Tibial artery (tissue), 4 donors: ENCODE measurements at regions not wholly inside any gene's neighbourhood (a gene's known extent, or its start where the extent isn't known, plus 50 kb on each side); places are given as distances from the start of the nearest gene placed in this dataset.

Source experiments
- DNase-seq, 2 donors: peaks; one replicate each; pipeline ENCODE4 v3.0.0-alpha.2; 2019
- H3K27ac ChIP-seq, 2 donors: fragments of 200-600 bp; sonication (generic) in 1 of 2; 1 replicate in 1 of 2; 2 replicates in 1 of 2; pipeline ENCODE4 v1.5.1; 2018 to 2019; ENCODE audit warnings: mild to moderate bottlenecking in 1 of 2
- H3K27me3 ChIP-seq, 2 donors: fragments of 200-600 bp; sonication (generic) in 1 of 2; one replicate each; pipeline versions ENCODE4 v1.5.1 to v1.6.0; 2016 to 2019
- H3K36me3 ChIP-seq, 3 donors: fragments of 200-600 bp; sonication (generic) in 2 of 3; one replicate each; pipeline ENCODE4 v1.5.1; 2016 to 2019; ENCODE audit warnings: mild to moderate bottlenecking in 2 of 3
- H3K4me1 ChIP-seq, 4 donors: fragments of 200-600 bp; sonication (generic) in 2 of 4; 1 replicate in 3 of 4; 2 replicates in 1 of 4; pipeline ENCODE4 v1.5.1; 2016 to 2019
- H3K4me3 ChIP-seq, 2 donors: fragments of 200-600 bp; sonication (generic) in 1 of 2; 1 replicate in 1 of 2; 2 replicates in 1 of 2; pipeline ENCODE4 v1.5.1; 2018 to 2019; ENCODE audit warnings: mild to moderate bottlenecking in 2 of 2
- H3K9me3 ChIP-seq, 3 donors: fragments of 200-600 bp; sonication (generic) in 1 of 3; one replicate each; pipeline ENCODE4 v1.5.1; 2016 to 2019
- intact Hi-C: fragments of 100-400 bp; cut with DNase I; formaldehyde crosslinking; loops from one replicate; pipeline ENCODE4 v1.15.0; 2023; ENCODE audit warnings: low total_unique reads
- TF ChIP-seq, protein P1 (sequence below), 2 experiments: fragments of 200-600 bp in 1 of 2; fragments of 450-650 bp in 1 of 2; IDR thresholded peaks; one replicate each; pipeline ENCODE4 v1.5.1; 2017 to 2019; ENCODE audit warnings: antibody characterized with exemption in 2 of 2, mild to moderate bottlenecking in 1 of 2, moderate library complexity in 1 of 2

DNA sequence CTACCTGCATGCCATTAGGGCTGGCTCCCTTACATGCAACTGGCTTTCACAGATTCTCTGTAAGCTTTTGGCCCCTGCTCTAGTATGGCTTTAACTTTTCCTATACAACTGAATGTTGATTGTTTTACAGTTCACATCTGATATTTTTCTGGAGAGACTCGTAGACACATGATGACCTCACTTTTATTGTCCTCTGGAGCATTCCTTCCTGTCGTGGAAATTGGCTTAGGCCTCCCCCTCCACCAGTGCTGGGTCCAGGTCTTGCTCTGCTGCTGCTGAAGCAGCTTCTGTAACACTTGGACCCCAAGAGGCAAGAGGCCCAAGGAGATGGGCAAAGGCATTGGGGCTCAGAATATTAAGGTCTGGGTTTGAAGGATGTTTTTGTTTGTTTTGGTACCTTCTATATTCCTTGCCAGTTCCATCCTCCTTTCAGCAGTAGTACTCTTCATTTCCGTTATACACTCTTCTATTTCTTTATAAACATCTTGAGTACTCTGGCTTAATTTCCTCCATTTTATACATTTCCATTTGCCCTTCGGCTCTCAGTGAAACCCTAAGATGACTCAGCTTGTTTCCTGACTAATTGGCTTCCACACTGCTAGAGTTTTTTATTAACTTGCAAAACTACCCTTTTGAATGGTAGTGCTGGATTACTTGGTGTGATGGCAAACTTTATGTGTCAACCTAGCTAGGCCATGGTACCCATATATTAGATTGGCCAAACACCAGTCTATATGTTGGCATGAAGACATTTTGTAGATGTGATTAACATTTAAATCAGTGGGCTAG, 219.8 kb downstream of the CDCA7 start:
- H3K27me3 ChIP-seq: no peaks in the 10 kb centered on the region
- H3K9me3 ChIP-seq: no peaks in the 10 kb centered on the region
- no peak overlapping the region for H3K27ac ChIP-seq
- DNase-seq: no peak
- TF ChIP-seq, protein P1, sequence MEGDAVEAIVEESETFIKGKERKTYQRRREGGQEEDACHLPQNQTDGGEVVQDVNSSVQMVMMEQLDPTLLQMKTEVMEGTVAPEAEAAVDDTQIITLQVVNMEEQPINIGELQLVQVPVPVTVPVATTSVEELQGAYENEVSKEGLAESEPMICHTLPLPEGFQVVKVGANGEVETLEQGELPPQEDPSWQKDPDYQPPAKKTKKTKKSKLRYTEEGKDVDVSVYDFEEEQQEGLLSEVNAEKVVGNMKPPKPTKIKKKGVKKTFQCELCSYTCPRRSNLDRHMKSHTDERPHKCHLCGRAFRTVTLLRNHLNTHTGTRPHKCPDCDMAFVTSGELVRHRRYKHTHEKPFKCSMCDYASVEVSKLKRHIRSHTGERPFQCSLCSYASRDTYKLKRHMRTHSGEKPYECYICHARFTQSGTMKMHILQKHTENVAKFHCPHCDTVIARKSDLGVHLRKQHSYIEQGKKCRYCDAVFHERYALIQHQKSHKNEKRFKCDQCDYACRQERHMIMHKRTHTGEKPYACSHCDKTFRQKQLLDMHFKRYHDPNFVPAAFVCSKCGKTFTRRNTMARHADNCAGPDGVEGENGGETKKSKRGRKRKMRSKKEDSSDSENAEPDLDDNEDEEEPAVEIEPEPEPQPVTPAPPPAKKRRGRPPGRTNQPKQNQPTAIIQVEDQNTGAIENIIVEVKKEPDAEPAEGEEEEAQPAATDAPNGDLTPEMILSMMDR (IDR thresholded peaks at IDR 0.05): no peak
- intact Hi-C loops: no loop called here
- H3K36me3 ChIP-seq: no peaks in the 10 kb centered on the region
- no peak overlapping the region for H3K4me3 ChIP-seq
- H3K4me1 ChIP-seq: peaks cover 0 to 8% (median 0%) of the 10 kb centered on the region in 4 donors

DNA sequence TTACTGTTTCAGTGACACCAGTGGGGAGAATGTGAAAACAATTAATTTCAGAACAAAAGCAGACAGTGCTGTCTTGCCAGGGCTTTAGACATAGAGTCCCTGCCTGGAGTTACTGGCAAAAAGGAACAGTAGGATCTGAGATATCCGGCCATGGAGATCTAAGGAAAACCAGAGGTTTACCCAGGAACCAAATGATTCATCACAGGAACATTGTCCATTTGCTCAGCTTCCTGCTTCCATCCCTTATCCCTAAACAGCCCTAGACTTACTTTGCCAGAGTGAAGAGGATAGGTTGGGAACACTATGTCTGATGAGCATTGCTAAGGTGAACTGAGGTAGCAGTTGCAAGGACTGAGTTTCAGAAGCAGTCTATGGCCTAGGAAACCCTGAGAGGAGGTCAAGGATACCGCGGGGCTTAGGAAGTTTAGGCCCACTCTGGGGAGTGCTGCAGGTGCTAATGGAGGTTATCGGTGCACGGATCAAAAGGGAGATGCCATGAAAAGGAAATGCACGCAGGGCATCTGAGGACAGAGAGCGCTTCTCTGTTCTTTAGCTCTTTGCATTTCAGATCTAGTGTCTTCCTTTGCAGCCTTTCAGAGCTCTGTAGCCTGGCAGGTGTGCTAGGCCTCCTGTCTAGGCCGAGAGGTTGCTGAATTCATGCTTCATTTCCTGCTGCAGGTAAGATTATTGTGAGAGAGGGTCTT, 223.9 kb downstream of the CDCA7 start:
- TF ChIP-seq, protein P1 (IDR thresholded peaks at IDR 0.05): no peak
- H3K4me1 ChIP-seq: no peaks in the 10 kb centered on the region
- no peaks in the 10 kb centered on the region for H3K27me3 ChIP-seq
- no peak overlapping the region for H3K4me3 ChIP-seq
- no peak for DNase-seq
- intact Hi-C loops: no loop called here
- H3K9me3 ChIP-seq: no peaks in the 10 kb centered on the region
- no peak overlapping the region for H3K27ac ChIP-seq
- H3K36me3 ChIP-seq: no peaks in the 10 kb centered on the region

DNA sequence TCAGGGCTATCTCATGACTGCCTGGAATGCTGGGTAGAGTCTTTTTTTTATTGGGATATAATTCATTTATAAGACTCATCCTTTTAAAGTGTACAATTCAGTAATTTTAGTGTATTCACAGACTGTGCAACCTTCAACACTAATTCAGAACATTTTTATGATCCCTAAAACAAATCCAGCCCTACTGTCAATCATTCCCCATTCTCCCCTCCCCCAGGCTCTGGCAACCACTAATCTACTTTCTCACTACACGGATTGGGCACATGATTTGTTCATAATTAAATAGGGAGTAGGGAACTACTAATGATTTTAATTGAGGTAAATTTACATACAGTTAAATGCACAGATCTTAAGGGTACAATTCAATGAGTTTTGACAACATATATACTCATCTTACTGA, 225.7 kb downstream of the CDCA7 start:
- no peak for DNase-seq
- no peaks in the 10 kb centered on the region for H3K27me3 ChIP-seq
- no peak overlapping the region for H3K27ac ChIP-seq
- no peak overlapping the region for H3K4me3 ChIP-seq
- intact Hi-C loops: no loop called here
- no peaks in the 10 kb centered on the region for H3K36me3 ChIP-seq
- TF ChIP-seq, protein P1 (IDR thresholded peaks at IDR 0.05): no peak
- no peaks in the 10 kb centered on the region for H3K9me3 ChIP-seq
- H3K4me1 ChIP-seq: no peaks in the 10 kb centered on the region

DNA sequence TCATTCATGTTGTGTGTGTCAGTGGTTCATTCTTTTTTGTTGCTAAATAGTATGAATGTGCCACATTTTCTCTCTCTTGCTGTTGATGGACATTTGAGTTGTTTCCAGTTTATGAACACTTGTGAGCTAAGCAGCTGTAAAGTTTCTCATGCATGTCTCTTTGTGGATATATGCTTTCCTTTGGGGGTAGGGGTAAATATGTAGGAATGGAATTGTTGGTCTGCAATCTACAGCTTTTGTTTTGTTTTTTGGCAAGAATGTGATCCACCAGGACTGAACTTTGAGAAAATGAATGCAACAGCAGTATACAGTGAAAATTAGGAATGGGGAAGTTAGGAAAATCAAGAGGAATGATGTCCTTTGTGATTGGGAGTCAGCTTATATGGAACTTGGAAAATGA, 226.3 kb downstream of the CDCA7 start:
- TF ChIP-seq, protein P1 (IDR thresholded peaks at IDR 0.05): no peak
- Histone ChIP-seq H3K9me3 (no peaks in the 10 kb centered on the region), H3K27ac (no peak overlapping the region), H3K27me3 (no peaks in the 10 kb centered on the region), H3K36me3 (no peaks in the 10 kb centered on the region), H3K4me3 (no peak overlapping the region), H3K4me1 (no peaks in the 10 kb centered on the region)
- DNase-seq: no peak
- intact Hi-C loops: no loop called here

DNA sequence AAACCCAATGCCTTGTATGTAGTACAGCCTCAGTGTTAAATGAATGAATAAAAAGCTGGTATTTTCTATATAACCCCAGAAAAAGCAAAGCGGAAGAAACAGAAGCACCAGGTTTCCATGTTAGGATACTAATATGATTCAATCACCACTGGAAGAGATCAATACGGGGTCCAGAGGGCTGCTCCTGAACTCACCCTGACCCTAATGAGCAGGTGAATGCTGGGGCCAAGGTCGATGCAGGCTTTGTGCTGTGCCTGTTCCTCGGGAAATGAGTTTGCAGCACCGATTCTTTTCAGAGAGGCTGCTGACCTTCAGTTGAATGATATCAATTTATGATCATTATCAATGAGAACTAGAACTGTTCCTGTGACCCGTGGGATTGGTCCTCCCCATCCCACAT, 228.5 kb downstream of the CDCA7 start:
- no peaks in the 10 kb centered on the region for H3K4me1 ChIP-seq
- intact Hi-C loops: no loop called here
- H3K27me3 ChIP-seq: no peaks in the 10 kb centered on the region
- no peak overlapping the region for H3K4me3 ChIP-seq
- H3K9me3 ChIP-seq: no peaks in the 10 kb centered on the region
- DNase-seq: no peak
- TF ChIP-seq, protein P1 (IDR thresholded peaks at IDR 0.05): no peak
- H3K27ac ChIP-seq: no peak overlapping the region
- H3K36me3 ChIP-seq: no peaks in the 10 kb centered on the region
